ENCODE measurements at regions not wholly inside any gene's neighbourhood (a gene's known extent, or its start where the extent isn't known, plus 50 kb on each side); places are given as distances from the start of the nearest gene placed in this dataset.

DNA sequence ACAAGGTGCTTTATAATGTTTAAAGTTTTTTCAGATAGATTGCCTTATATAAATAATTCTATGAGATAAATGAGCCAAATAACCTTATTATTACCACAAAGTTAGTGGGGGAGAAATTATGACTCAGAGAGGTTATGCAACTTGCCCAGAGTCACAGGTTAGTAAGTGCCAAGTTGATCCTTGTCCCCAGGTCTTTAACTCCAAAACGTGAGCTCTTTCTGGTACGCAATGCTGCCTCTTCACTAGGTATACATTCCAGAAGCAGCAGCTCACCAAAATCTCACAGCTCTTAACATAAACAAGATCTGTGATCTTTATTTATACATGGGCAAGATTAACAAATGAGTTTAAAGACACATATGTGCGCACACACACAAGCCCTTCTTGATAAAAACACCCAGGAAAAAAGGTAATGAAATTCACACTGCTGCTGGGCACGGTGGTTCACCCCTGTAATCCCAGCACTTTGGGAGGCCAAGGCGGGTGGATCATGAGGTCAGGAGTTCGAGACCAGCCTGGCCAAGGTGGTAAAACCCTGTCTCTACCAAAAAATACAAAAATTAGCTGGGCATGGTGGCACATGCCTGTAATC, 59.8 kb upstream of the NR2F2 start:
- TF ChIP-seq EZH2 (IDR thresholded peaks at IDR 0.05; ENCODE audit: borderline replicate concordance, low read depth, low read length, severe bottlenecking) (no peak), CTCF (IDR thresholded peaks at IDR 0.05; ENCODE audit: borderline replicate concordance, extremely low read depth, low read length, poor library complexity, severe bottlenecking) (no peak)
- DNase-seq (no peak), ATAC-seq (ENCODE audit: insufficient read depth, low read depth) (no peak)
- Histone ChIP-seq H3K79me2 (ENCODE audit: insufficient read depth, low read length) (no peaks in the 10 kb centered on the region), H3K27me3 (ENCODE audit: insufficient read depth, low read length, poor library complexity) (no peaks in the 10 kb centered on the region), H3K27ac (ENCODE audit: low read length) (no peak overlapping the region), H3K36me3 (ENCODE audit: insufficient read depth, low read length) (no peaks in the 10 kb centered on the region), H3K4me3 (ENCODE audit: low read depth in 1 of 2, low read length in 2 of 2) (no peak overlapping the region), H4K20me1 (ENCODE audit: insufficient read depth, low read length) (no peaks in the 10 kb centered on the region), H2AFZ (ENCODE audit: low read depth, low read length) (no peak overlapping the region), H3K4me1 (ENCODE audit: insufficient read depth, low read length) (no peaks in the 10 kb centered on the region), H3K9me3 (ENCODE audit: insufficient read depth, low read length, severe bottlenecking) (no peaks in the 10 kb centered on the region), H3K9ac (ENCODE audit: low read depth, low read length) (no peak overlapping the region), H3K4me2 (ENCODE audit: insufficient read depth, low read length) (no peak overlapping the region)

- no peak overlapping the region for H3K4me3 ChIP-seq (ENCODE audit: low read depth in 1 of 2, low read length in 2 of 2)
- ATAC-seq (ENCODE audit: insufficient read depth, low read depth): no peak
- no peaks in the 10 kb centered on the region for H3K27me3 ChIP-seq (ENCODE audit: insufficient read depth, low read length, poor library complexity)
- no peaks in the 10 kb centered on the region for H3K36me3 ChIP-seq (ENCODE audit: insufficient read depth, low read length)
- no peak overlapping the region for H3K9ac ChIP-seq (ENCODE audit: low read depth, low read length)
- H3K4me1 ChIP-seq (ENCODE audit: insufficient read depth, low read length): no peaks in the 10 kb centered on the region
- no peak overlapping the region for H3K27ac ChIP-seq (ENCODE audit: low read length)
- no peak for TF ChIP-seq EZH2 (IDR thresholded peaks at IDR 0.05; ENCODE audit: borderline replicate concordance, low read depth, low read length, severe bottlenecking)
- TF ChIP-seq CTCF (IDR thresholded peaks at IDR 0.05; ENCODE audit: borderline replicate concordance, extremely low read depth, low read length, poor library complexity, severe bottlenecking): no peak
- no peak for DNase-seq
- H4K20me1 ChIP-seq (ENCODE audit: insufficient read depth, low read length): no peaks in the 10 kb centered on the region
- no peak overlapping the region for H3K4me2 ChIP-seq (ENCODE audit: insufficient read depth, low read length)
- no peaks in the 10 kb centered on the region for H3K9me3 ChIP-seq (ENCODE audit: insufficient read depth, low read length, severe bottlenecking)
- no peaks in the 10 kb centered on the region for H3K79me2 ChIP-seq (ENCODE audit: insufficient read depth, low read length)
- no peak overlapping the region for H2AFZ ChIP-seq (ENCODE audit: low read depth, low read length)
Measured at GRCh38 chr15:96272427-96272826, 58.1 kb upstream of the NR2F2 start.

- no peak overlapping the region for H2AFZ ChIP-seq (ENCODE audit: low read depth, low read length)
- TF ChIP-seq CTCF (IDR thresholded peaks at IDR 0.05; ENCODE audit: borderline replicate concordance, extremely low read depth, low read length, poor library complexity, severe bottlenecking) (no peak), EZH2 (IDR thresholded peaks at IDR 0.05; ENCODE audit: borderline replicate concordance, low read depth, low read length, severe bottlenecking) (no peak)
- H3K9ac ChIP-seq (ENCODE audit: low read depth, low read length): no peak overlapping the region
- DNase-seq (peak; percentile 3), ATAC-seq (ENCODE audit: insufficient read depth, low read depth) (no peak)
- H3K27me3 ChIP-seq (ENCODE audit: insufficient read depth, low read length, poor library complexity): no peaks in the 10 kb centered on the region
- H3K36me3 ChIP-seq (ENCODE audit: insufficient read depth, low read length): no peaks in the 10 kb centered on the region
- H3K79me2 ChIP-seq (ENCODE audit: insufficient read depth, low read length): no peaks in the 10 kb centered on the region
- no peak overlapping the region for H3K4me3 ChIP-seq (ENCODE audit: low read depth in 1 of 2, low read length in 2 of 2)
- no peaks in the 10 kb centered on the region for H3K9me3 ChIP-seq (ENCODE audit: insufficient read depth, low read length, severe bottlenecking)
- no peaks in the 10 kb centered on the region for H4K20me1 ChIP-seq (ENCODE audit: insufficient read depth, low read length)
- H3K4me2 ChIP-seq (ENCODE audit: insufficient read depth, low read length): no peak overlapping the region
- H3K4me1 ChIP-seq (ENCODE audit: insufficient read depth, low read length): no peaks in the 10 kb centered on the region
- H3K27ac ChIP-seq (ENCODE audit: low read length): no peak overlapping the region
Measured at GRCh38 chr15:96273317-96274086, 57.0 kb upstream of the NR2F2 start.
